ENCODE measurements at regions not wholly inside any gene's neighbourhood (a gene's known extent, or its start where the extent isn't known, plus 50 kb on each side); places are given as distances from the start of the nearest gene placed in this dataset.

- TF ChIP-seq CTCF (IDR thresholded peaks at IDR 0.05) (no peak), POLR2A (IDR thresholded peaks at IDR 0.05) (no peak), POLR2AphosphoS5 (IDR thresholded peaks at IDR 0.05) (no peak)
Observed at GRCh38 chr5:92780057-92780456, 801.0 kb downstream of the NR2F1-AS1 start.
